ELF-1 (cell line): ENCODE measurements at regions not wholly inside any gene's neighbourhood (a gene's known extent, or its start where the extent isn't known, plus 50 kb on each side); places are given as distances from the start of the nearest gene placed in this dataset.

Source experiments
- DNase-seq: peaks from one replicate; pipeline ENCODE4 v3.0.0-alpha.2; 2016; ENCODE audit warnings: low read depth, low spot score

DNA sequence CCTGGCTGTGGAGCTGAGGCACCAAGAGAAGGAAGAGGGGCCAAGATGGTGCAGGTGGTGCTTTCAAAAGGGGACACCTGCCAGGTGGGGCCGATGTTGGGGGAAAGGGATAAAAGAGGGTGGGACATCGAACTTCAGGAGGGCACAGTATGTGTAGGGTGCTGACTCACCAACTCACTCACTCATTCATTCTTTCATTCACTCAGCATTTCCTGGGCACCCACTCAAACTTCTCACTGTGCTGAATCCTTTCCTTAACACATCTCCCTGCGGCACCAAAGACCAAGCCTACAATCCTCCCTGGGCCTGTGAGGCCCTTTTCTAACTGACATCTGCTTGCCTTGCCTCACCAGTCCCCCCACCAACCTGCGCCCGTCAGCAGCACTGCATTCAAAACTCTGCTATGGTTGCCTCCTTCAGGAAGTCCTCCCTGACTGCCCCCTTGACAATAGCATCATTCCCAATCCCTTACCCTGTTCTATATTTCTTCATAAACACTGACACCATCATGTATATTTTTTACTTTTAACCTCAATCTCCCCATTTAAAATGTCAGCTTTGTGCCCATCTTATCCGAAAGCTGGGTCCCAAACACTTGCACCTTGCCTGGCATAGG, 246.6 kb downstream of the MN1 start:
- no peak for DNase-seq

DNA sequence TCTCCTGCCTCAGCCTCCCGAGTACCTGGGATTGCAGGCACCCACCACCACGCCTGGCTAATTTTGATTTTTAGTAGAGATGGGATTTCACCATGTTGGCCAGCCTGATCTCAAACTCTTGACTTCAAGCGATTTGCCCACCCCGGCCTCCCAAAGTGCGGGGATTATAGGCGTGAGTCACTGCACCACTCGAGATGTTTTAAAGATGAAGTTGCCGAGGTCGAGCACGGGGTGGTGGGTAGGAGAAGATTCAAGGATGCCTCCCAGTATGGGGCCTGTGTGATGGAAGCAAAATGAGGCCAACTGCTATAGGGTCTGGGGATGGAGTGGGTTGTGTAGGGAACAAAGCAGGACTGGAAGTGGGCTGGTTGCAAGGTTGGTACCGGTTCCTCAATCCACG, 245.2 kb downstream of the MN1 start:
- no peak for DNase-seq

DNA sequence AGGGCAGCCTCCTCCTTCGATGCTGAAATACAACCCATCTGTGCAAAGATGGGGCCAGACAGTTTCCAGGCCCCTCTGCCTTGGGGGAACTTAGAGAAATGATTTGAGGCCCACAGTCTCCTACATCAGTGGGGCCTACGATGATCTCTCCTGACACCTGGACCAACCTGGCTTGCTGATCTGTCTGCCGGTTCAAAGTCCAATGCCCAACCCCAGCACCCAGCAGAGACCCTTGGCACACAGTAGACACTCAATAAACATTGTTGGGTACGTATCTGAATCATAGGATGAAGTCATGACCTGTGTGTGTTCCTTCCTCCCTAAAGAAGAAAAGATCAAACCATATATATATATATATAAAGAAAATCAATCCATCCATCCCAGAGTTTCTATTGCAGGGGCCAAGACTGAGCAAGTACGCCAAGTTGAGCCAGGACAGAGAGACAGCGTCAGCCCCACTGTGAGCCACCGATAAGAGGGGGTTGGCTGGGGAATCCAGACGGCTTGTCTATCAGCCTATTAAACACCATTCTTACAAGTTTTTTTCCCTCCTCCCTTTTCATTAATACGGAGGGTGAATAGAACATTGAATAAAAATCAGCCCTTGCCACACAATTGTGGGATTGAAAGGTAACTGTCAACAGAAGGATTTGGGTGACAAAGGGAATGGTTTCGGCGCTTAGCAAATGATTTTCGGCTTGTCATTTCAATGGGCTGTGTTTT, 244.1 kb downstream of the MN1 start:
- no peak for DNase-seq

DNA sequence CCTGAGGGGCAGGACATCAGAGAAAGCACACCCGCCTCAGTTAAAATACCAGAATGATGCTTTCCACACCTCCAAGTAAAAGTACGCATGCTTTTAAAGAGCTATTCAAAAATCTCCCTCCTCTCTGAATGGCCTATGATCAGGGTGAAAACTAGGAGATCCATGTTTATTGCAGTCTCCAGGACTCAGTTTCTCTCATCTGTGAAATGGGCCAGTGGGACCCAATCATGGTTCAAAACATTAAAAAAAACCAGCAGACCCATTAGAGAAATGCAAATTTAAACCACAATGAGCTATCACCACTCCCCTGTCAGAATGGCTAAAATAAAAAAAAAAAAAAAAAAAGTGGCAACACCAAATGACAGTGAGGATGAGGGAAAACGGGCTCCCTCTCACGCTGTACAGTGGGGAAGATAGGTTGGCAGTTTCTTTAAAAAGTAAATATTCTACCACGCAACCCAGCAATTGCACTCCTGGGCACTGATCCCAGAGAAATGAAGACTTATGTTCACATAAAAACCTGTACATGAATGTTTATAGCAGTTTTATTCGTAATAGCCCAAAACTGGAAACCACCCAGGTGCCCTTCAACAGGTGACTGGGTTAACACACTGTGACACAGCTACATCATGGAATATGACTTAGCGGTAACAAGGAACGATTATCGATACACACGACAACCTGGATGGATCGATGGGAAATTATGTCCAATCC, 242.7 kb downstream of the MN1 start:
- DNase-seq: no peak

DNA sequence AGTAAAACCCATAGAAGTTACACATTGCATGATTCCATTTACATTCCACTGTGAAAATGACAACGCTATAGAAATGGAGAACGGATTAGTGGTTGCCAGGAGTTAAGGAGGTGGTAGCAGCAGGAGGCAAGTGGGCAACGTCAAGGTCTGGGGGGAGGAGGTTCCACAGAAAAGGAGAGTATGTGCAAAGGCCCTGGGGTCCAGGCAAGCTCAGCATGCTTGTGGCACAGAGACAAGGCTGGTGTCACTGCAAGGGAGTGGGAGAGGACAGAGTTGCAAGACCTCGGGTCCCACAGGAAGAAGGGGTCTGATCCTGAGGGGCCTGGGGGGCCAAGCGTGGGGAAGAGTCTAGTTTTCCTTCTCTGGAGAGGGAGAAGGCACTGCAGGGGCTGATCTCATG, 240.8 kb downstream of the MN1 start:
- no peak for DNase-seq

DNA sequence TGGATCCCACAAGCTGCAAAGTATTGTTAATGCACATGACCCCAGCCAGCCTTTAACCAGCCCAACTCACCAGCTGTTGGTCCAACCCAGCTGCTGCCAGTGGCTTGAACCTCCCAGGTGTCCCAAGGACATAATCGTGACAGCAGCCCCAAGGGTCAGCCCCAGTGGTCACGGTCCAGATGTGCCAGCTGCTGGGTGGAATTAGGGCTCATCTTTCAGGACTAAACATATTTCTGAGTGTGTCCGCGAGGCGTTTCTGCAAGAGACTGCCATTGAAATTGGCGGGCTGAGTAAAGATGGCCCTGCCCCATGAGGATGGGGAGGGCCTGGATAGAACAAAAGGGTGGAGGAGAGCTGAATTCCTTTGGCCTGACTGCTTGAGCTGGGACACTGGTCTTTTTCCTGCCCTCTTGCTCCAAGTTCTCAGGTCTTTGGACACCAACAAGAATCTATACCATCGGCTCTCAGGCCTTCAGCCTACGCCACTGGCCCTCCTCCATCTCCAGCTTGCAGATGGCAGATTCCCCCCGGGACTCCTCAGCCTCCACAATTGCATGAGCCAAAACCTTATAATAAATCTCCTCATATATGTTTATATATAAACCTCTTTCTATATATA, 240.2 kb downstream of the MN1 start:
- DNase-seq: peak; percentile 33

DNA sequence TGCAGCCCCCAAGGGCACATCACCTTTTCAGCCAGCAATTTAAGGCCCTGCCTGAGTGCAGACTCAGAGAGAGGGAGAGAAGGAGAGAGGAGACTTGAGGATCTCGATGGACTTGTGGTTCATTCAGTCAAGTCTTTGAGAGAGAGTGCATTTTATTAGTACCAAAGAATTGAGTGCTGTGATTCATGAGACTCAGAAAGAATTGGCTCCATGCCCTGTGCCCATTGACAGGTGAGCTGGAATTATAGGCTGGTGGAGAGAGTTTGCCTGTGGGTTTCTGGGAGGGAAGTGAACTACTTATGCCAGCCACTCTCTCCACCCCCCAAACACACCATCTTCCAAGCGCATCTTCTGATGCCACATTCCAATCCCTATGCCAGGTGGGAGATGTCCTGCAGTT, 236.8 kb downstream of the MN1 start:
- DNase-seq: no peak

DNA sequence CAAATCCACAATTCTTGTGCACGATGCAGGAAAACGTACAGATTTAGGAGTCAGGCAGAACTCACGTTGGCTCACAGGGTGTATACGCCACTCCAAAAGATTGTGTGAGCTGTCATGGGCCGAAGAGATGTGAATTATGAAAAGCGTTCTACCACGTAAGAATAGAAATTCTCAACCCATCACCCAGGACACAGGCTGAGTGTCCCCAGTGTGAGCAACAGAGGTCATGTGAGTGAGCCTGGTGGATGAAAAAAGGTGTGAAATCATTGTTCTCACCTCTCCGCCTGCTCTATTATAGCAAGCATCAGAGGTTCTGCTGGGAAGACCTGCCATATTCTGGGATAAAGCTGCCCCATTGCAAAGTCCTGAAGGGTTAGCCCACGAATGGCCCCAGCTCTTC, 235.0 kb downstream of the MN1 start:
- no peak for DNase-seq

DNA sequence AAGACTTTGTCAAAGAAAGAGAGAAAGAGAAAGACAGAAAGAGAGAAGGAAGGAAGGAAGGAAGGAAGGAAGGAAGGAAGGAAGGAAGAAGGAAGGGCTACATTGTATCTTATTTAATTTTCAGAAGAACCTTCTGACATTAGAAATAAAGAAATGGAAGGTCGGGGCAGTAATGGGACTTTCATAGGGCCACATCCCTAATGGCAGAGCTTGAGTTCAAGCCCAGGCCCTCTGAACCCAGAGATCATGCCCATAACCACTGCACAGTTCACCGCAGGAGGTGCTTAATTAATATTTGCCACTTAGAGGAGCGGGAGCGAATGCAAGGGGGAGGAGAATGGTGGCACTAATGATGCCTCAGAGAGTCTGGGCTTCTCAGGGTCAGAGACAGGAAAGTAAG, 233.3 kb downstream of the MN1 start:
- DNase-seq: no peak

DNA sequence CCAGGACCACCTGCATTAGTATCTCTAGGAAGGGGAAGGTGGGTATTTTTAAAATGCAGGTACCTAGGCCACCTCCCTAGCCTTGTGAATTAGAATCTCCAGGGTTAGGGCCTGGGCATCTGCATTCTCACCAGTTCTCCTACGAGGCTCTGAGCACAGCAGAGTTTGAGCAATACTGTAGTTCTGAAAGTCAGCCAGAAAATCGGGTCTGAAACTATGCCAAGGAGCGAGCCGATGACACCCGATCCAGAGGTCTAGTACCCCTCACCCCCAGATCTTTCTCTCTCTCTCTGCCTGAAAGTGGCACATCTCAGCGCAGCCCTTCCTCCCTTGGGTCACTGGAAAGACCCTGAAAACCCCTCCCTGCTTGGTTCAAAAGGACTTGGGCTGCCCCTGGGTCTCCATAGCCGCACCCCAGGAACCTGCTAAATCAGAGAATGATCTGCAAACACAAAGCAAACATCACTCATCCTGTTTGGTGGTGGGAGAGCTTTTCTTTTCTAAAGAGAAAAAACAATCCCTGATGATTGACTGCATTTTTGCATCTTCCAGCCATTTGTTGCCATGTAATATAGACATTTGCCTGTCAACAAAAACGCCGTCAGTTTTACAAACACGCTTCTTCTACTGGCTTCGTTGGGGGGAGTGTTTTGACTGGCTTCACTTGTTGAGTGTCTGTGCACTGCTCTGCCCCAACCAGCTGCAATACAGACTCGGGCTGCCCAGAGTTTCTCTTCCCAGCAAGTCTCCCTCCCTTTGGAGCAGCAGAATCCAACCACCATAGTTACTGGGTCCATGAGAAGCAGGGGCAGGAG, 229.9 kb downstream of the MN1 start:
- DNase-seq: peak; percentile 17

DNA sequence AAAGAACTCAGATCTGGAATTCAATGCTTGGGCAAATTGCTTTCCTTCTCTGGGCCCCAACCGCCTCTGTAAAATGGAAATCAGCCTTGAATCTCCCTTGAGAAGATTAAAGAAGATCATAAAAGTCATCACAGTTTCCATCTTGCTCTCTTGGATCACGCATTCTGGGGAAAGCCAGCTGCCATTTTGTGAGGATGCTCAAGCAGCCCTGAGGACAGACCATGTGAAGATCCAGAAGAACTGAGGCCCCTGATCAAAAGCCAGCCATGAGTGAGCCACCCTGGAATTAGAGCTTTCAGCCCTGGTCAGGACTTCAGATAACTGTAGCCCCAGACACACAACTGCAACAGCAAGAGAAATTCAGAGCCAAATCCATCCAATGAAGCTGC, 229.3 kb downstream of the MN1 start:
- no peak for DNase-seq

DNA sequence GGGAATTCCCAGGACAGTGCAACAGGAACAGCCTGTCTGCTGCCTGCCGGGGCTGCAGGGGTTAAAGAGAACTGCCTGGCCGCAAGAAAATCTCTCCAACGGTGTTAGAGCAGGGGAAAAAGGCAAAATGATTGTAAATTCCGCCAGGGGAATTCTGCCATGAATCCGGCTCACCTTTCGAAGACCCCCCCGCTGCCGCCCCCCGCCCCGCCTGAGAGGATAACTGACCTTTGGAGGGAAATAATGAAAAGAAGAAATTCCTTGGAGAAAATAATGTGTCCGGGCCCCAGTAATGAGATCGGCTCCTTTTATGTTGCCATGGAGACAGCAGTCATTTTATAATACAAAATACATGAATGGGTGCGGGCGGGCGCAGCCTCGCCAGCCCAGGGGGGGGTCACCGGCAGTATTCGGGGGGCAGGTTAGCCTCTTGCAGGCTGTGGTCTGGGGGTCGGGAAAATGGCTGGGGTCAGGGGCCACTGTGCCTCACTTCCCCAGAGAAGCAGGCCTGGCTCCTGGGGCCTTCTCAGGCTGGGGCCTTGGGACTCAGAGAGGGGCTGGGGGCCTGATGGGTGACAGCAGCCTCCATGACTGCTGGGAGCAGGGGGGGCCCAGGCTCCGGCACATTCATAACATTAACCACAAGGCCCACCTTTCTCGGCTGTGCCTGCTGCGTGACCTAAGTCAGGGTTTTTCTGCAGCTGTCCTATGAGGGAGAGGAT, 228.1 kb downstream of the MN1 start:
- peak; percentile 29 for DNase-seq

DNA sequence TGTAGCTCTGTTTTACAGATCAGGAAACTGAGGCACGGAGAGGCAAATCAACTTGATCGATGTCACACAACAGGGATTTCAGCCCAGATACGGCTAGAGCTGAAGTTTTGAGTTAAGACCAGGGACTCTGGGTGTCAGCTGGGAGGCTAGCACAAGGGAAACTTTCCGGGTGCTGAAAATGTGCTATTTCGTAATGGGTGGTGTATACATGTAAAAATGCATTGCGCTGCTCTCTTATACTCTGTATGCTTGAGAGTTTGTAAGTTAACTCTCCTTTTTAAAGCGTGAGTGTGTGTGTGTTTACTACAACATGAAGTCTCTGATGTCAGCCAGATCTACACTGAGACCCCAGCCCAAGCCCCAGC, 227.6 kb downstream of the MN1 start:
- no peak for DNase-seq

DNA sequence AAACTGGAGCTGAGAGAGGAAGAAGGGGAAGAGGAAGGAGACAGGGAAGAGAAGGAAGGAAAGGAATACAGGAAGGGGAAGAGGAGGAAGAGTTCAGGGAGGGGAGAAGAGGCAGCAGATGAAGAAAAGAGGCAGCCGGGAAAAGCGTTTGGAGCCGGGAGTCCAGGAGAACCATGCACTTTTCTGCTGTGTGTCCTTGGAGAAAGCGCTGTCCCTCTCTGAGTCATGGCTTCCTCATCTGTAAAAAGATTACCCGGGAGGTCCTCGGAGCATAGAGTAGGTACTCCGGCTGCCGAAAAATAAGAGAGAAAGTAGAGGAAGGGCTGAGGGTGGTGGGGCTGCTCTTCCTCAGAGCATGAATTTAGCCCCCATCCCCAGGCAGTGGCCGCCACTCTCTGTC, 226.9 kb downstream of the MN1 start:
- DNase-seq: no peak

DNA sequence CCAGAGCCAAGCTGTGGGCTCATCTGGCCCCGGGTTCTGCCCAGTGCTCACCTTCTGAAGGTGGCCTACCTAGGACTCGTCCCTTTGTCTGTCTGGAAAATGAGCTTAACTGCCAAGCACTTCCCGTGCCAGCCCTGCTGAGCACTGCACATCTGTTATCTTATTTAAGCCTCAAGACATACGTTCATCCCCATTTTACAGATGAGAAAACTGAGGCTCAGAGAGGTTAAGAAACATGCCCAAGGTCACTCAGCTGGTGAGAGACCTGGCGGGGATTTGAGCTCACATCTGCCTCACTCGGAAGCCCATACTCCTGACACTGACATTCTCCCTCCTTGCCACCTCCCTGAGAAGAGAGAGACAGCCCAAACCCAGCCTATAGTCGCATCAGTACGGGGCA, 226.2 kb downstream of the MN1 start:
- DNase-seq: no peak

DNA sequence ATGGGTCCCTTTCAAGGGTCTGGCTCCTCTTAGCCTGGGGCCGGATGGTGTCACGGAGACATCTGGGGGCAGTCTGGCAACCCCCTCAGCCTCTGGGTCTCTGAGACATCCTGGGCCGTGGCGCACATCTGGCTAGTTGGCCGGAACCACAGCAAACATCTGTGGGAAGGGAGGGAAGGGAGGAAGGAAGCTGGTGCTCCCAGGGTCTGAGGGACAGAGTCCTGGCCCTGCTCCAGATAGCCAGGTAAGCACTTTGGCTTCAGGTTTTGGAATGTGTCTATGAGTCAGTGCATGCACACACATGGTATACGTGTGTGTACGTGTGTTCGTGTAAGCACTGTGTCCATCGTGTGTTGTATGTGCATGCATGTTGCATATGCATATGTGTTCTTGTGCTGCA, 225.1 kb downstream of the MN1 start:
- no peak for DNase-seq

DNA sequence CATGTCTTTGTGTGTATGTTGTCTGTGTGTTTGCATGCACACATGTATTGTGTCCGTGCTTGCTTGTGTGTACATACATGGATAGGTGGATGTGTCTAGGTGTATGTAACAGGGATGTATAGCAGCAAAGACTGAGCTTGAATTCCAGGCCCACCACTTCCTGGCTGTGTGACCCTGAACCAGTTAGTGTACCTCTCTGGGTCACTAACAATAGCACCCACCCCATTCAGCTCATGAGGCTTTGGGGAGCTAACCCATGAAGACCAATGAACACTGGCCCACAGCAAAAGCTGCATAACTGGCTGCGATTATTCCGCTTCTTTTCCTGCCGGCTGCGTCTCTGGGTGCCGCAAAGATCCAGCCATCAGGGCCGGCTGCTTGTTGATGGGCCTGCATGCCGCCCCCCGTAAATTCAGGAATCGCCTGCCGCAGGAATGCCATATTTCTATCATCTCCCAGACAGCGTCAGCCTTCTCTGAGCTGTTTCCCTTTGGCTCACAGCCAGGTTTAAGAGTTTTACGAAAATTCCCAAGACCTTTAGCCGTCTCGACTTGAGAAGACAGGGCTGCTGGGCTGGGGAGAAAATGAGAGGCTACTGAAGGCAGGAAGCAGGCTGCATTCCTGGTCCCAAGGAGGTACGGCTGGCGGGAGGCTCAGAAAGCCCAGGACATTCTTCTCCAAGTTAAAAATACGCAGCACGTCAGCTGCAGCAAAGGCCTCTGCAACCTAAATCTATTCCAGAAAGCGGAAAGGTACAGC, 224.6 kb downstream of the MN1 start:
- DNase-seq: peak; percentile 44

DNA sequence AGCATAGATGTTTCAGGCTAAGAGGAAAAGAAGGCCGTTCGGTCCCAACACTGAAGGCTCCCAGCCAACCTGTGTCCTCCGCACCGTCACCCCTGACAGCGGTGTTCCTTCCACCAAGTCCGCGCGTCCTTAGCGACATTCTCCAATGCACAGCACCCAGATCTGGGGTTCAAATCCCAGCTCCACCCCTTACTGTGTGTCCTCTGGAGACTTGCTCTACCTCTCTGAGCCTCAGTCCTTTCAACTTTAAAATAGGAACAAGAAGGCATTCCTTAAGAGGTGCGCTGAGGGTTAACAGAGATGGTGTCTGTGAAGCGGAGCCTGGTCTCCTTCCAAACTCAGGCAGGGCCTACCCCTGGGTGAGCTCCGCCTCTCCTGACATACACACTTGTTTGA, 224.0 kb downstream of the MN1 start:
- peak; percentile 48 for DNase-seq

DNA sequence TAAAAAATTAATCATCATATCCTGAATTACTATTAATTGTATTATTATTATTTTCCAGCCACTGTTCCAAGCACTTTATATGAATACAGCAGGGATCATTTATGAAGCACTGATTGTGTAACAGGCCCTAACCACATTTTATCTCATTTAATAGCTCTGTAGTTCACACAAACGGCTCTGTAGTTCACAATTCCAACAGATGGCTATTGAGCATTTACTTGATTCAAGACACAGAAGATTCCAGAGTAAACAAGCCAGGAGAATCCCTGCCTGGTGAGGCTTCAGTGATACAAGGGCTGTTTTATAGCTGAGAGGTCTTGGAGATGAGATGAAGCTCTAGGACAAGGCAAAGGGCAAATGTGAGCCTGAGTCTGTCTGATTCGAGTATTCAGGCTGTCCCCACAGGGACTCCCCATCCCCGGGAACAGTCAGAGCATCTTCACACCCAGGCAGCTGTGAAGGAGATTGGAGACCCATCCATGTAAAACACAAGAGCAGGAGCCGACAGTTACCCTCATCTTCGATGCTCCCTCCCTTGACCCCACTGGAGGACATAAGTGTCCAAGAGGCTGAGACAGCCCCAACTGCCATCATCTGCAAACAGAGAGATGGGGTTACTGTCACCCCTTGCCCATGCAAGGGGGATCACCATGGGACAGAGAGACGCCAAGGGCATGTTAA, 222.5 kb downstream of the MN1 start:
- DNase-seq: no peak
